Activated T-helper 17 cell treated with anti-CD3 and anti-CD28 coated beads, Interleukin-2, amount 50 U/mL, for 72 hours (primary cell): ENCODE measurements at regions not wholly inside any gene's neighbourhood (a gene's known extent, or its start where the extent isn't known, plus 50 kb on each side); places are given as distances from the start of the nearest gene placed in this dataset.
A peak's percentile ranks its signal among the peaks of the same experiment; 100 is the strongest.
"Not testable (repeated sequence)": the region's sequence is repeated elsewhere in the genome, so short reads cannot be mapped to it uniquely, and the experiment has no call there.

Source experiments
- ATAC-seq: fragments of 150-1000 bp; cut with Tn5 transposase; replicated peaks from 2 replicates; pipeline ENCODE4 v1.10.0; 2021; ENCODE audit warnings: mild to moderate bottlenecking, moderate library complexity
- H3K27ac Mint-ChIP-seq: one replicate; pipeline ENCODE4 v1.8.0; 2022; ENCODE audit warnings: mixed read lengths
- H3K27me3 Mint-ChIP-seq: one replicate; pipeline ENCODE4 v1.8.0; 2022; ENCODE audit warnings: mixed read lengths
- H3K36me3 Mint-ChIP-seq: one replicate; pipeline ENCODE4 v1.8.0; 2022; ENCODE audit warnings: low read depth, mild to moderate bottlenecking, mixed read lengths
- H3K4me1 Mint-ChIP-seq: one replicate; pipeline ENCODE4 v1.8.0; 2022; ENCODE audit warnings: mixed read lengths
- H3K4me3 Mint-ChIP-seq: one replicate; pipeline ENCODE4 v1.8.0; 2022; ENCODE audit warnings: mild to moderate bottlenecking, mixed read lengths
- H3K9me3 Mint-ChIP-seq: one replicate; pipeline ENCODE4 v1.8.0; 2022; ENCODE audit warnings: mixed read lengths

DNA sequence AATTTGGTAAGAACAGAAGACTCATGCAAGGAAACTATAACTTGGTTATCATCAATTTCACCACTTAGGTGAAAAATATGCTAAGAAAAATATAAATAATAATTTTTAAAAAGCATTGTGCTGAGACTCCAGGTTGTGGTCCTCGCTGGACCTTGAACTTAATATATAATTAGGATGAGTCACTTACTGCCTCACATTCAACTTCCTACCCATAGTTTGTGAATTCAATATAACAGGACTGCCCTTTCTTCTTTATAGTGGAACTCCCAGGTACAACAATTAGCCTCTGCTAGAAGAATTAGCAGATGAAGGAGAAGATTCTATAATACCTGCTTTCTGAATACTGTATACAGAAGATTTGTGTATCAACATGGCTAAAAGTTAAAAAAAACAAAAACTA is 149.1 kb upstream of the SPRED1 start:
- Mint-ChIP-seq H3K36me3 (no peaks in the 10 kb centered on the region), H3K27me3 (peaks cover 7% of the 10 kb centered on the region), H3K4me3 (no peak overlapping the region), H3K9me3 (no peaks in the 10 kb centered on the region), H3K27ac (no peak overlapping the region), H3K4me1 (no peaks in the 10 kb centered on the region)
- no peak for ATAC-seq

GRCh38 chr15:38111070-38111469 is 141.6 kb upstream of the SPRED1 start:
- no peaks in the 10 kb centered on the region for H3K4me1 Mint-ChIP-seq
- no peak for ATAC-seq

DNA sequence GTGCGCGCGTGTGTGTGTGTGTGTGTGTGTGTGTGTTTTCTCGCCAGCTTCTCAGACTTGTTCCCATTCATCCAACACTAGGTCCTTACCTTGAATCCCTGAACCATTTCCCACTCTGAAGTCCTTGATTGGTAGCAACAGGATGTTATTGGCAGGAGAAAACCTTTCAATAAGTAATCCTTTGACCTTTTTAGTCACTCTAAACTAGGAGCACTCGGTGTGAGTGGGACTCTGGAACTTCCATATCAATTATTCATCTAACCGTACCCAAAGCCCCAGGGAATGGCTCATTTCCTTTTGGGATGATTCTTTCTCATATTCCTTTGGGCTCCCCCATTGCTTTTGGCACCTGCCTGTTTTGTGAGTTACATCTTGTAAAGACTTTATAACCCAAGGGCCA is 140.2 kb upstream of the SPRED1 start:
- no peak for ATAC-seq
- Mint-ChIP-seq H3K27me3 (peaks cover 5% of the 10 kb centered on the region), H3K9me3 (no peaks in the 10 kb centered on the region), H3K4me1 (no peaks in the 10 kb centered on the region), H3K27ac (no peak overlapping the region), H3K4me3 (no peak overlapping the region), H3K36me3 (no peaks in the 10 kb centered on the region)

More at GRCh38 chr15:38111070-38111469, 141.6 kb upstream of the SPRED1 start:
- H3K4me3 Mint-ChIP-seq: no peak overlapping the region
- peaks cover 5% of the 10 kb centered on the region for H3K27me3 Mint-ChIP-seq
- H3K9me3 Mint-ChIP-seq: no peaks in the 10 kb centered on the region
- no peaks in the 10 kb centered on the region for H3K36me3 Mint-ChIP-seq
- no peak overlapping the region for H3K27ac Mint-ChIP-seq

- ATAC-seq: no peak
- no peaks in the 10 kb centered on the region for H3K9me3 Mint-ChIP-seq
- no peak overlapping the region for H3K4me3 Mint-ChIP-seq
- peaks cover 5% of the 10 kb centered on the region for H3K27me3 Mint-ChIP-seq
- H3K27ac Mint-ChIP-seq: no peak overlapping the region
- H3K4me1 Mint-ChIP-seq: no peaks in the 10 kb centered on the region
- H3K36me3 Mint-ChIP-seq: no peaks in the 10 kb centered on the region
Measured at GRCh38 chr15:38115121-38115520, 137.5 kb upstream of the SPRED1 start.

- no peak for ATAC-seq
- H3K4me3 Mint-ChIP-seq: no peak overlapping the region
- H3K27me3 Mint-ChIP-seq: peaks cover 8% of the 10 kb centered on the region
- H3K9me3 Mint-ChIP-seq: no peaks in the 10 kb centered on the region
- H3K4me1 Mint-ChIP-seq: no peaks in the 10 kb centered on the region
- no peaks in the 10 kb centered on the region for H3K36me3 Mint-ChIP-seq
- H3K27ac Mint-ChIP-seq: no peak overlapping the region
Measured at GRCh38 chr15:38117781-38118180, 134.9 kb upstream of the SPRED1 start.

DNA sequence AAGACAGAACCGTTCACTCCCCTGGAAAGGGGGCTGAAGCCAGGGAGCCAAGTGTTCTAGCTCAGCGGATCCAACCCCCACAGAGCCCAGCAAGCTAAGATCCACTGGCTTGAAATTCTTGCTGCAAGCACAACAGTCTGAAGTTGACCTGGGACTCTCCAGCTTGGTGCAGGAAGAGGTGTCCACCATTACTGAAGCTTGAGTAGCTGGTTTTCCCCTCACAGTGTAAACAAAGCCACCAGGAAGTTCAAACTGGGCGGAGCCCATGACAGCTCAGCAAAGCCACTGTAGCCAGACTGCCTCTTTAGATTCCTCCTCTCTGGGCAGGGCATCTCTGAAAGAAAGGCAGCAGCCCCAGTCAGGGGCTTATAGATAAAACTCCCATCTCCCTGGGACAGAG is 132.8 kb upstream of the SPRED1 start:
- H3K9me3 Mint-ChIP-seq, H3K27ac Mint-ChIP-seq, H3K4me3 Mint-ChIP-seq, H3K4me1 Mint-ChIP-seq, H3K36me3 Mint-ChIP-seq, H3K27me3 Mint-ChIP-seq, ATAC-seq: not testable (repeated sequence)

- Mint-ChIP-seq H3K27ac (no peak overlapping the region), H3K9me3 (no peaks in the 10 kb centered on the region), H3K4me1 (peaks cover 19% of the 10 kb centered on the region), H3K36me3 (no peaks in the 10 kb centered on the region), H3K27me3 (peaks cover 25% of the 10 kb centered on the region), H3K4me3 (no peak overlapping the region)
- no peak for ATAC-seq
Measured at GRCh38 chr15:38127306-38127771, 125.3 kb upstream of the SPRED1 start.

GRCh38 chr15:38128341-38128781 is 124.3 kb upstream of the SPRED1 start:
- no peak for ATAC-seq
- Mint-ChIP-seq H3K4me1 (peaks cover 19% of the 10 kb centered on the region), H3K27me3 (peaks cover 25% of the 10 kb centered on the region), H3K36me3 (no peaks in the 10 kb centered on the region), H3K9me3 (no peaks in the 10 kb centered on the region), H3K27ac (no peak overlapping the region), H3K4me3 (no peak overlapping the region)

DNA sequence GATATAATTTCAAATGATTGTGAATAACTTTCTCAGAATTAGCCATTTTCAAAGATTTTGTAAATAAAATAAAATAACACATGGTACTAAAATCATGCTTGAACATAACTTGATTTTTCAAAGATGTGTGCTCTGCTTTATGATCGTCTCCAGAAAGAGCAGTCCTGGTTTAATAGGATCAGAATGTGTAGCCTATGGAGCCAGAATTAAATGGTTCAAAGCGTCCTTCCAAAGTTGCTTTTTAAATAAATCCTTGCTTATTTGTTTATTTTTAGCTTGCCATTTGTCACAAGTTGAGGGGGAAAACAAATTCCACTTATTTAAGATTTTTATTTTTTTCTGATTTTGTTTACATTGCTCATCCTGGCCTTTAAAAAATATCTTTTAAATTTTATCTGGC is 123.7 kb upstream of the SPRED1 start:
- Mint-ChIP-seq H3K36me3 (no peaks in the 10 kb centered on the region), H3K4me3 (peak overlapping the region; percentile 18), H3K27me3 (peaks cover 21% of the 10 kb centered on the region), H3K4me1 (peaks cover 19% of the 10 kb centered on the region), H3K27ac (peak overlapping the region; percentile 40), H3K9me3 (no peaks in the 10 kb centered on the region)
- ATAC-seq: no peak

GRCh38 chr15:38129531-38130204 is 123.0 kb upstream of the SPRED1 start:
- ATAC-seq: peak; percentile 74
- peaks cover 19% of the 10 kb centered on the region for H3K4me1 Mint-ChIP-seq
- no peaks in the 10 kb centered on the region for H3K9me3 Mint-ChIP-seq
- peak overlapping the region; percentile 18 for H3K4me3 Mint-ChIP-seq
- H3K27ac Mint-ChIP-seq: peak overlapping the region; percentile 40
- H3K27me3 Mint-ChIP-seq: peaks cover 21% of the 10 kb centered on the region
- no peaks in the 10 kb centered on the region for H3K36me3 Mint-ChIP-seq

DNA sequence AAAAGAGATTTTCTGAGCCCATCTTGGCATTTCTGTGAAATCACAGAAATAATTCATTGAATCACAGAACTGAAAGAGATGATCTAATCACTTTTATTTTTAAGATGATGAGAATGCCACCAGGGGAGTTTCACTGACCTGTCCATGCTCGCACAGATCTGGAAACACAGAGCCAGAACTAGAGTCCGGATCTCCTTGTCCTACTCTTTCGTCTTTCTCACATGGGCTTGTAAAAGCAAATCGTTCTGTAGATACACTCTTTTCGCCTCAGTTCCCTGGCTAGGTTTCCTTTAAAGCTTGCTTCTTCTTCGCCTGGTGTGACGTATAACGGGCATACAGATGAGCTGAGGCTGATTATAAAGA is 122.5 kb upstream of the SPRED1 start:
- Mint-ChIP-seq H3K4me3 (peak overlapping the region; percentile 18), H3K27ac (peak overlapping the region; percentile 40), H3K4me1 (peaks cover 19% of the 10 kb centered on the region), H3K36me3 (no peaks in the 10 kb centered on the region), H3K27me3 (peaks cover 21% of the 10 kb centered on the region), H3K9me3 (no peaks in the 10 kb centered on the region)
- peak; percentile 62 for ATAC-seq

GRCh38 chr15:38130740-38131498 is 121.7 kb upstream of the SPRED1 start:
- H3K27ac Mint-ChIP-seq: peak overlapping the region; percentile 40
- H3K27me3 Mint-ChIP-seq: peaks cover 21% of the 10 kb centered on the region
- no peaks in the 10 kb centered on the region for H3K36me3 Mint-ChIP-seq
- peak; percentile 43 for ATAC-seq
- peak overlapping the region; percentile 18 for H3K4me3 Mint-ChIP-seq
- no peaks in the 10 kb centered on the region for H3K9me3 Mint-ChIP-seq
- H3K4me1 Mint-ChIP-seq: peaks cover 19% of the 10 kb centered on the region

DNA sequence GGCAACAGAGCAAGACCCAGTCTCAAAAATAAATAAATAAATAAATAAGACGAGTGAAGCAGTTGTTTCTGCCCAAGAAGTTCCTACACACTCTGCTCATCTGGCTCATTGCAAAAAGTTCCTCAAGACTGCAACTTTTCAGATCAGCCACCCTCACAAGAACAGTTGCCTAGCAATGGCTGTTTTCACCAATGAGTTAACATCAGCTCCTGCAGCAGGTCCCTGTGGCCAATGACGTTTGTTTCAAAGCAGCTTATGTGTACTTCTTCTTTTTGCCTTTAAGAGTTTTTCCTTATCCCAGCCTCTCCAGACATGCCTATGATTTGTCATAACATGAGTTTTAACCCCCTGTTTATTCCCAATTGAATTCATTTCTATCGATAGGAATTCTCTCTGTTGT is 118.4 kb upstream of the SPRED1 start:
- H3K27me3 Mint-ChIP-seq: peaks cover 21% of the 10 kb centered on the region
- no peak overlapping the region for H3K27ac Mint-ChIP-seq
- H3K4me3 Mint-ChIP-seq: no peak overlapping the region
- H3K36me3 Mint-ChIP-seq: no peaks in the 10 kb centered on the region
- ATAC-seq: no peak
- peaks cover 17% of the 10 kb centered on the region for H3K4me1 Mint-ChIP-seq
- no peaks in the 10 kb centered on the region for H3K9me3 Mint-ChIP-seq

GRCh38 chr15:38142195-38142594 is 110.4 kb upstream of the SPRED1 start:
- H3K36me3 Mint-ChIP-seq, H3K27ac Mint-ChIP-seq, ATAC-seq, H3K4me3 Mint-ChIP-seq, H3K4me1 Mint-ChIP-seq, H3K9me3 Mint-ChIP-seq: not testable (repeated sequence)
- peaks cover 14% of the 10 kb centered on the region for H3K27me3 Mint-ChIP-seq

- no peak for ATAC-seq
- Mint-ChIP-seq H3K9me3 (peaks cover 3% of the 10 kb centered on the region), H3K4me1 (no peaks in the 10 kb centered on the region), H3K27ac (no peak overlapping the region), H3K36me3 (no peaks in the 10 kb centered on the region), H3K27me3 (peaks cover 11% of the 10 kb centered on the region), H3K4me3 (no peak overlapping the region)
Measured at GRCh38 chr15:38144921-38145320, 107.7 kb upstream of the SPRED1 start.
